ENCODE measurements at regions not wholly inside any gene's neighbourhood (a gene's known extent, or its start where the extent isn't known, plus 50 kb on each side); places are given as distances from the start of the nearest gene placed in this dataset.

DNA sequence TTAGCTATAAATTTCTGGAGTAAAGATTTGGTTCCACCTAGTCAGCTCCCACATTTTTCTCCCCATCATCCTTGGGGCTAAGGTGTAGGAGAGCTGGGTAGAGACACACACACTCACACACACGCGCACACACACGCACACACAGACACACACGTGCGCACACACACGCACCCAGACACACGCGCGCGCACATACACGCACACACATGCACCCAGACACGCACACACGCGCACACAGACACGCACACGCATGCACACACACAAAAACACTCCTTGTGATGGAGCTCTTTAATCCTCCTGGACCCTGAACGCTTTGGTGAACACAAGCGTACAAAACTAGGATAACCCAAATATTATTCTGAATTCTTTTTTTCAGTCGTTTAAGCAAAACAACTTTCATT lies 253.6 kb downstream of the C16orf95 start:
- DNase-seq (ENCODE audit: low spot score in 2 of 2): no peak
- in situ Hi-C loops (cut with MboI; ENCODE audit: low sequenced_read_pairs): loop anchor here (5.0 kb wide), 1 partner anchor 501 kb away; no protein-coding TSS in a partner anchor
- no peaks in the 10 kb centered on the region for H3K9me3 ChIP-seq
- H3K27me3 ChIP-seq (ENCODE audit: low read depth): no peaks in the 10 kb centered on the region
- H3K4me3 ChIP-seq: no peak overlapping the region
- no peaks in the 10 kb centered on the region for H3K36me3 ChIP-seq (replicated peaks)
- peaks cover 4% of the 10 kb centered on the region for H3K4me1 ChIP-seq

DNA sequence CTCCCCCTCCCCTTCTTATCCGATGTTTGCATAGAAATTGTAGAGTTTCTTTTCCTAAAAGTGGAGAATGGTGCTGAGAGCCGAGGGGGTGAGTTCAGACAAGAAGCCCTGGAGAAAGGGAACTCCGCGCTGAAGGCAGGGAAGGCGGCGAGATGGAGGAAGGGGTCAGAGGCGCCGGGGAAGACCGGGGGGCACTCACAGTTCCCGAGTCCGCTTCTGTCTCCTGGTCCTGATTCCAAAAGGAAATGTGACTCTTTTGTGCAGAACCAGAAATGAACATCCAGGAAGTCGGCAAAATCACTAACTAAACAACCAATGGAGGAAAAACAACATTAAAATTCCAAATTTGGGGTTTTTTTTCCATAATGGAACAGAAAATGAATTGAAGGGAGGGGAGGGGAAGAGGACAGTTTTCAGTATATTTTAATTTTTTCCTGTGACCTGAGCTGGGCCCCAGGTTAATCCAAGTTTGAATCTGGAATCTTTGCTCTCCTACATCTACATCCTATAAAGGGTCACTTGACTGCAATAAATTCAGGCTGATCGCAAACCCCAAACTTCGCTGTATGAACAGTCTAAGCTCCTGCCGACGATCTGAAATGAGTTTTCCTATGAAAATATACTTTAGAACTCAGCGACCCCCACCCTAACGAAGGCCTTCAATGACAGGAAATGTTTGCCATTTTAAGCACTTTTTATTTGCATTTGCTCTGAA lies 252.3 kb downstream of the C16orf95 start:
- no peaks in the 10 kb centered on the region for H3K27me3 ChIP-seq (ENCODE audit: low read depth)
- DNase-seq (ENCODE audit: low spot score in 2 of 2): no peak
- no peaks in the 10 kb centered on the region for H3K9me3 ChIP-seq
- no peak overlapping the region for H3K4me3 ChIP-seq
- no peaks in the 10 kb centered on the region for H3K36me3 ChIP-seq (replicated peaks)
- H3K4me1 ChIP-seq: peaks cover 9% of the 10 kb centered on the region
- in situ Hi-C loops (cut with MboI; ENCODE audit: low sequenced_read_pairs): loop anchor here (5.0 kb wide), 1 partner anchor 503 kb away; no protein-coding TSS in a partner anchor

DNA sequence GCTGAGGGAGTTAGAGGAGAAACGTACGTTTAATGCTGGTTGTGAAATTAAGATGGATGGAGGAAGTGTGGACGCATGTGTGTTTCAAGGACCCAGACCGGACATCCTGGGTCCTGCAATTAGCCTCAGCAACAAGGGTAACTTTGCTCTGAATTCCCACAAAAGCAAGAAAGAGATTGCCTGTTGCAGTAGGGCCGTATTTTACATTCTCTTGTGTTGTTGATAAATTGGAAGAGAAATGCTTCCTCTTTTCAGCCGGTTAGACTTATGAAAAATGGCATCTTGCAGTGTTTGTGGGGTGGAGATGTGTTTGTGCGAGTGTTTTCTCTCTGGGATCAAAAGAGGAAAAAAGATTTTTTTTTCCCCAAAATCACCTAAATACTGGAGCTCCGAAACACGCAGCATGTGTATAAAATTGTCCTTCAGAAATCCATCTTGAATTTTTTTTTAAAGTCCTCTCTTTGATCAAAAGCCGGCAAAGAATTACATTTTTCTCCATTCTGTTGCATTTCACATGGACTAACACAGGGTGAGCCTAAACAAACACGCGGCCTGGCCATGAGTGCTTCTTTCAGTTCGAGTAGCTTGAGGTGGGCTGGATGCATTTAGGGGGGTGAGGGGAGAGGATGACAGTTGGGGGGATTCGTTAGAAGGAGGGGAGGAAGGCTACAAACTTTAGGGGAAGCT lies 251.6 kb downstream of the C16orf95 start:
- Histone ChIP-seq H3K36me3 (replicated peaks) (no peaks in the 10 kb centered on the region), H3K4me3 (no peak overlapping the region), H3K9me3 (no peaks in the 10 kb centered on the region), H3K27me3 (ENCODE audit: low read depth) (no peaks in the 10 kb centered on the region), H3K4me1 (peaks cover 9% of the 10 kb centered on the region)
- no peak for DNase-seq (ENCODE audit: low spot score in 2 of 2)
- in situ Hi-C loops (cut with MboI; ENCODE audit: low sequenced_read_pairs): no loop called here

DNA sequence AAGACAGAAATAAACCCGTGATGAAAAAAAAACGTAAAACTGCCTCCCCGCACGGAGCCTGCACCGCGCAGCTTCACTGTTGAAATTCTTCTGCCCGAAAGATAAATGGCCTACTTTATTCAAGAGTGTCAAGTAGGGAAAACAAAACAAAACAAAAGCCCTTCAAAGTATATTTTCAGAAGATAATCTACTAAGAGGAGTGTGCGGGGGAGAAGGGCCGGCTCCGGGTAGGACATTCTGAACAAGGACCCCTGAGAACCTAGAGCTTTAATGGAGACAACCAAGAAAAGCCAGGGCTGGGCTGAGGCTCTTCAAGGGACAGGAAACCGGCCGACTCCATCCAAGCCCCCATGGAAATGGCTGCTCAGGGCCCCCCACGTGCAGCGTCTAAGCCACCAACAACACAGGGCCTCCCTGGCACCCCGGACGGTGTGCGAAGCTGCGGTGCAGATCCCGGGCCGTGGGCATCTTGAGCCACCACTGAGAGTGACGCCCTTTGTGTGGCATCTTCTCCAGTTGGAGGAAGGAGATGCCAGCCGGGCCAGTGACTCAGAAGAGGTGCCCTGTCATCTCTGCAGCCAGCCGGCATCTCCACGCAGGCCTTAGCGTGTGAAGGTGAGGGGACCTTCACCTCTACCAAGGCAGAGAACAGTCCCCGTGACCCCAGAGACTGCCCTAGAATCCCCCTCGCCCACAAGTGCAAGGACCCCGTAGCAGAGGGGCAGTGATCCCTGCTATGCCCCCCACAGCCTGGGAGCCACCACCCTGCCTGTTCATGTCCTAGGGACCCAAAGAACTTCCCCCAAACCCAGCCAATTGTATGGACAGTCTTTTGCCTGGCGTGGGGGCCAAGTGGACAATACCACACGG lies 250.8 kb downstream of the C16orf95 start:
- no peaks in the 10 kb centered on the region for H3K36me3 ChIP-seq (replicated peaks)
- in situ Hi-C loops (cut with MboI; ENCODE audit: low sequenced_read_pairs): no loop called here
- H3K4me1 ChIP-seq: peaks cover 9% of the 10 kb centered on the region
- no peak for DNase-seq (ENCODE audit: low spot score in 2 of 2)
- no peaks in the 10 kb centered on the region for H3K9me3 ChIP-seq
- no peak overlapping the region for H3K4me3 ChIP-seq
- H3K27me3 ChIP-seq (ENCODE audit: low read depth): no peaks in the 10 kb centered on the region

DNA sequence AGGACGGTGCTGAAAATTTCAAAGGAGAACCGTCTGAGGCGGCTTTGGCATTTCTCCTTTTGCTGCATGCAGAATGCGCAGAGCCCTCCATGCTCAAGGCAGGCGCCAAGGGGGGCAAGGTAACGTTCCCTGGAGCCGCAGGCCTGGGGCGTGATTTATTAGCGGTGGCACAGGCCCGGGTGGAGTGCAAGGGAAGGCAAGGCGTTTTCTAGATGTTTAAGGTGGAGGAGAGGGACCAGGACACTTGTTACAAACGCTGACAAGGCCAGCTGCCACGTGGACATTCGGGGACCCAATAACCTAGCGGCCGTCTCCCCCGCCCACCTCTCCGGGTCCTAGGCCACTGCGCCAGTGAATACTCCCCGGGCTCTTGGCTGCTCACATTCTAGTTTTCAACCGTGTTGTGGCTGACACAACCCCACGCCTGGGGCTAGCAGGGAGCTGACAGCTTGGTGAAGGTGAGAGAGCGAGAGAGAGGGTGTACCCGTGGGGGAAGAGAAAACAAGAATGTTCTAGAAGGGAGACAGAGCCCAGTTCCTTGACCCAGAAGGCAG lies 250.1 kb downstream of the C16orf95 start:
- Histone ChIP-seq H3K27me3 (ENCODE audit: low read depth) (no peaks in the 10 kb centered on the region), H3K36me3 (replicated peaks) (no peaks in the 10 kb centered on the region), H3K4me1 (peaks cover 9% of the 10 kb centered on the region), H3K9me3 (no peaks in the 10 kb centered on the region), H3K4me3 (no peak overlapping the region)
- in situ Hi-C loops (cut with MboI; ENCODE audit: low sequenced_read_pairs): no loop called here
- DNase-seq (ENCODE audit: low spot score in 2 of 2): no peak

DNA sequence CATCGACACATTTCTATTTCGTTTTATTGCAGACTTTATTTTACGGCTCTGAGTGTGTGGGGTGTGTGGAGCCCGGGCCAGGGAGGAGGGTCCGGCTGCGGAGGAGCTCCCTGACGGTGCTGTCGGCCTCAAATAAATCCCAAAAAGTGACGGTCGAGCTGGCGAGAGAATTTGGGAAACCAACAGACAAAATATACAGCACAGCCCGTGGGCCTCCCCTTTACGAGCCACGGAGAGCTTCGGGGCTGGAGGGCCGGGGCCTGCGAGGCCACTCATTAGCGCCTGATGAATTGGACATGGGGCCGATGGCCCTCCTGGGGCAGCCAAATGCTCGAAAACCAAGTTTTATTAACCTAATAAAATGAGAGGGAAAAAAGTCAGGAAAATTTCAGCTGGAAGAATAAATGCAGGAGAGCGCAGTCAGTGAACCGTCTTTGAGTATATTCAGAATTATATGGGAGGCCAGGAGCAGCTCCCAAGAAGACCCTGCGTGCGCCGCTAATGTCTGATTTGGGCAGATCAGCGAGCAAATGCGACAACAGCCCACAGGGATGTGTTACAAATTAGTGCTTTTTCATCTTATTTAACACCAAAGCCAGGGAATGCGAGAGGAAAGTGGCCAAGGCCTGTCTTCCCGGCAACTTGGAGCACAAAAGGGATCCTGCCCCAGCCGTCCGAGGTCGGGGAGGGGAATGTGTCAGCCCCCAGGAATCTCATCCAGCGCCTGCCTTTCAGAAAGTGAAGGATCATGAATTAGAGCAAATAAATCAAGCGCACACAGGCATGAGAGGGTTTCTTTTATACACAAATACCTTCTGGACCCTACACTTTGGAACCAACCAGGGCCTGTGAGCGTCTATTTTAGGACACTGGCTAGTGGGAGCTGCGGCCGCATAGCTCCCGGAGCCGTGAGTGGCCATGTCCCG lies 249.1 kb downstream of the C16orf95 start:
- peaks cover 5% of the 10 kb centered on the region; the same call in 1 of the 2 replicates for H3K4me1 ChIP-seq
- in situ Hi-C loops (cut with MboI; ENCODE audit: low sequenced_read_pairs): no loop called here
- H3K27me3 ChIP-seq (ENCODE audit: low read depth): no peaks in the 10 kb centered on the region
- no peak overlapping the region for H3K4me3 ChIP-seq
- DNase-seq (ENCODE audit: low spot score in 2 of 2): no peak
- no peaks in the 10 kb centered on the region for H3K9me3 ChIP-seq
- H3K36me3 ChIP-seq (replicated peaks): no peaks in the 10 kb centered on the region

DNA sequence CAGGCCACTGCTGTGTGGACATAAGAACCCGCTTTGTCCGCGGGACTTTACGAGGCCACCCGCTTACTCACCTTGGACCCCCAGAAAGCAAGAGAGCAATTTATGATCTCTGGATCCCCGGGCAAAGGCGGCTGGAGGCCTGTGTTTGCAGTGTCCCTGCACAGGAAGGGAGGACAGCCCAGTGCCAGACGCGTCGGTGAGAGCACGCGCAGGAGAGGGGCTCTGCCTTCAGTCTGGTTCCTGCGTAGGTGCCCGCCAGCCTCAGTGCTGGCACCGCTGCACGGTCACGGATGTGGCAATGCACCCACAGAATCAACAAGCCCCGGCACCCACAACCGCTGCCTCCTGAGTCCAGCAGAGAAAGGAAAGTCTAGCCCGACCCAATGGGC lies 248.4 kb downstream of the C16orf95 start:
- Histone ChIP-seq H3K27me3 (ENCODE audit: low read depth) (no peaks in the 10 kb centered on the region), H3K9me3 (no peaks in the 10 kb centered on the region), H3K4me1 (peaks cover 5% of the 10 kb centered on the region; the same call in 1 of the 2 replicates), H3K36me3 (replicated peaks) (no peaks in the 10 kb centered on the region), H3K4me3 (no peak overlapping the region)
- no peak for DNase-seq (ENCODE audit: low spot score in 2 of 2)
- in situ Hi-C loops (cut with MboI; ENCODE audit: low sequenced_read_pairs): no loop called here

DNA sequence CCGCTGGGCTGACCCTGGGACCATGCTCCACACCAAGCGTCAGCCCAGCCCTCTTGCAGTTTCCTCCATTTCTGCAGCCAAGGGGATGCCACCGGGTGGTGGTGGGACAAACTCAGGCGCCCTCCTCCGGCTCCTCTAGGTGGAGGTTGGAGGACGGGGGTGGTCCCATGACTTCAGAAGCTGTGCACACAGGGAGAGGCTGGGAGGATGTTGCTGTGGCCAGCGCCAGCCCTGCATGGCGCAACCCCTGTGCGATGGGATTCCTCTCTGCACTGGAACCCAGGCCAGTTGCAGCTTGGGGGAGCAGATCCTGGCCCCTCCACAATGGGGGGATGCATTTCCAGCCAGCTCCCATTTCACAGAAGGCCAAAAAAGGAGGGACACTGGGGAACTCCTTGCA lies 246.5 kb downstream of the C16orf95 start:
- no peaks in the 10 kb centered on the region for H3K27me3 ChIP-seq (ENCODE audit: low read depth)
- no peaks in the 10 kb centered on the region for H3K36me3 ChIP-seq (replicated peaks)
- in situ Hi-C loops (cut with MboI; ENCODE audit: low sequenced_read_pairs): no loop called here

DNA sequence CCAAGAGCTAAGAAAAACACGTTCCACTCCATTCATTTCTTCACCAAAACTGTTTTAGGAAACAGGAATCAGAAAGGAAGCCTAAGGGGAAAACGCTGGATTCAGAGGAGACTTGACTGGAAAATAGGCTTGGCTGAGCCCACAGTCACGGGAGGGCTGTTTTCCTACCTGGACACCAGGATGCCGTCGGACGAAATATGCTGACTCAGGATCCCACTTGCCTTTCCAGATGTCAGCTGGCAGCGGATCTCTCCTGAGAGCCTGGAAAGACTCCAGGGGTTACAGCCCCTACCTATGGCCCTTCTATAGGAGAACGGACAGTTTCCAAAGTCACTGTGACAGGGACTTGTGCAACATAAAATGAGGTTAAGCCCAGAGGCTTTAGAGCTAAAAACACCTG lies 245.1 kb downstream of the C16orf95 start:
- Histone ChIP-seq H3K27me3 (ENCODE audit: low read depth) (no peaks in the 10 kb centered on the region), H3K36me3 (replicated peaks) (no peaks in the 10 kb centered on the region), H3K4me3 (no peak overlapping the region), H3K4me1 (peaks cover 5% of the 10 kb centered on the region; the same call in 1 of the 2 replicates), H3K9me3 (no peaks in the 10 kb centered on the region)
- in situ Hi-C loops (cut with MboI; ENCODE audit: low sequenced_read_pairs): no loop called here
- no peak for DNase-seq (ENCODE audit: low spot score in 2 of 2)

More for the DNA sequence above, 246.5 kb downstream of the C16orf95 start:
- Histone ChIP-seq H3K4me1 (peaks cover 5% of the 10 kb centered on the region; the same call in 1 of the 2 replicates), H3K4me3 (no peak overlapping the region), H3K9me3 (no peaks in the 10 kb centered on the region)
- no peak for DNase-seq (ENCODE audit: low spot score in 2 of 2)

DNA sequence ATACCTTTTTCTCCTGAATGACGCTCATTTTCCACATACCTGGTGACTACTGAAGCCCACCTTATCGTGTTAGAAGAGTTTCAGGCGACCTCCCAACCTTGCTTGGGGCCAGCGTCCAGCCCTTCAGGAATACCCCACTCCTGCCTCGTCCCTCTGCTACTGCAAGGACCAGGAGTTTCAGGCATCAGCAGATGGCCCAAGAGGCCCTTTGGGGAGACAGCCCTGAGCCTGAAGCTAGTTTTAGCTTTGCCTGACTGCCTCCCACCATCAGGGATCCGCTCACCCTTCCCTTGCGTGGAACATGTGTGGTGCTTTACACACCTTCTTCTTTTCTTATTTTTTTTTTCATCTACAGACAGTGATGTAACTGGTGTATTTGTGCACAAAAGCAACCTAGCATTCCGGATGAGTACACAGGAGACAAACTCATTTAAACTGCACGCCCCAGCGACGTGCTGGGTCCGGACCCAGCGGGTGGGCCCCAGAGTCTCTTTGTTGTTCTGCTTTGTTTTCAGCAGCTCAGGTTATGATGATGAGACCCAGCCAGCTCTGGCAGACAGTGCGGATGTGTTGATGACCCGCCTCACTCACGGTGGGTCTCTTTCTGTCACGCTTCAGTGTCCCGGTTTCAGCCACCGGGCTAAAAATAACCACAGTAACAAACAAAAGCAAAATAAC lies 242.4 kb downstream of the C16orf95 start:
- H3K4me1 ChIP-seq: peaks cover under 1% of the 10 kb centered on the region; the same call in 1 of the 2 replicates
- H3K27me3 ChIP-seq (ENCODE audit: low read depth): no peaks in the 10 kb centered on the region
- DNase-seq (ENCODE audit: low spot score in 2 of 2): no peak
- in situ Hi-C loops (cut with MboI; ENCODE audit: low sequenced_read_pairs): no loop called here
- no peak overlapping the region for H3K4me3 ChIP-seq
- H3K9me3 ChIP-seq: no peaks in the 10 kb centered on the region
- no peaks in the 10 kb centered on the region for H3K36me3 ChIP-seq (replicated peaks)

DNA sequence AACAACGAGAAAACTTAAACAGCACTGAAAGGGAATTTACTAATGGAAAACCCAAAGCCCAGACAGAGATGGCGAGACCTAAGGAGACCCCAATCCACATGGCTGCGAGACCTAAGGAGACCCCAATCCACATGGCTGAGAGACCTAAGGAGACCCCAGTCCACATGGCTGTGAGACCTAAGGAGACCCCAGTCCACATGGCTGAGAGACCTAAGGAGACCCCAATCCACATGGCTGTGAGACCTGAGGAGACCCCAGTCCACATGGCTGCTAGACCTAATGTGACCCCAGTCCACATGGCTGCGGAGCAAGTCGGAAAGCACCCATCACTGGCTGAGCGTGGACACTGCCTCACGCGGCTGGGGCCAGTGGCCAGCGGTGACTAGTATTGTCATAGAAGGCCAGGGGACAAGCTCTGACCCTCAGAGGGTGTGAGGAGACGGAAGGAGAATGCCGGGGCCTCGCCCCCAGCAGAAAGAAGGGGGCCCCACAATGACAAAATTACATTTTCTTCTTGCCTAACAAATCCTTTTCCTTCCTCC lies 241.8 kb downstream of the C16orf95 start:
- in situ Hi-C loops (cut with MboI; ENCODE audit: low sequenced_read_pairs): no loop called here
- peaks cover 4% of the 10 kb centered on the region; the same call in 1 of the 2 replicates for H3K9me3 ChIP-seq

DNA sequence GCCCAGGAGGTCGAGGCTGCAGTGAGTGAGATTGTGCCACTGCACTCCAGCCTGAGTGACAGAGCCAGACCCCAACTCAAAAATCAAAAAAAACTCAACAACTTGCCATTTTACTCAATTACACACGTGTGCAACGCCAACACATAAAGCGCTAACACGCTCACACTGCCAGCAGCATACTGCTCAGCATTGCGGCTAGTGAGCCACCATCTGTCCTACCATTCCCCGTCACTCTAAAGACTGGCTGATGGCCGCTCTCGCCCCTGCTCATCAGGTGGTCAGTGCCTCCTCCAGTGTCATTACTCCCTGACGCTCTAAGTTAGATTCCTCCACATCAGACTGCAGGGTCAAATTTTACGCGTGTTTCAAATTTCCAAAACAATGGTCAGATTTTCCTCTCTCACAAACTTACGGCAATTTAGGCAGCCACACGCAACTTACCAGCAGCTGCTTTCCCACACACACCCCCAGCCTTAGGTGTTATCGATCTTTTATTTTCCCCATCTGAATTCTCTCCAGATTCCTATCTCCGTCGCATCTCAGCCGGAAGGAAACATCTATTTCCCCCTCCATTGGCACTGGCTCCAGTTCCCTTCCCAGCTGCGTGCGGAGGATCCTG lies 240.8 kb downstream of the C16orf95 start:
- in situ Hi-C loops (cut with MboI; ENCODE audit: low sequenced_read_pairs): no loop called here
- Histone ChIP-seq H3K27me3 (ENCODE audit: low read depth) (no peaks in the 10 kb centered on the region), H3K4me3 (no peak overlapping the region), H3K4me1 (no peaks in the 10 kb centered on the region), H3K36me3 (replicated peaks) (no peaks in the 10 kb centered on the region), H3K9me3 (peaks cover 7% of the 10 kb centered on the region; the same call in 1 of the 2 replicates)
- DNase-seq (ENCODE audit: low spot score in 2 of 2): no peak

More for the DNA sequence above, 241.8 kb downstream of the C16orf95 start:
- H3K36me3 ChIP-seq (replicated peaks): no peaks in the 10 kb centered on the region
- no peak for DNase-seq (ENCODE audit: low spot score in 2 of 2)
- no peaks in the 10 kb centered on the region for H3K4me1 ChIP-seq
- no peak overlapping the region for H3K4me3 ChIP-seq
- H3K27me3 ChIP-seq (ENCODE audit: low read depth): no peaks in the 10 kb centered on the region
